ENCODE measurements at regions not wholly inside any gene's neighbourhood (a gene's known extent, or its start where the extent isn't known, plus 50 kb on each side); places are given as distances from the start of the nearest gene placed in this dataset.
"Not testable (repeated sequence)": the region's sequence is repeated elsewhere in the genome, so short reads cannot be mapped to it uniquely, and the experiment has no call there.

GRCh38 chr15:38128921-38129320 is 123.7 kb upstream of the SPRED1 start:
- TF ChIP-seq, protein P1, sequence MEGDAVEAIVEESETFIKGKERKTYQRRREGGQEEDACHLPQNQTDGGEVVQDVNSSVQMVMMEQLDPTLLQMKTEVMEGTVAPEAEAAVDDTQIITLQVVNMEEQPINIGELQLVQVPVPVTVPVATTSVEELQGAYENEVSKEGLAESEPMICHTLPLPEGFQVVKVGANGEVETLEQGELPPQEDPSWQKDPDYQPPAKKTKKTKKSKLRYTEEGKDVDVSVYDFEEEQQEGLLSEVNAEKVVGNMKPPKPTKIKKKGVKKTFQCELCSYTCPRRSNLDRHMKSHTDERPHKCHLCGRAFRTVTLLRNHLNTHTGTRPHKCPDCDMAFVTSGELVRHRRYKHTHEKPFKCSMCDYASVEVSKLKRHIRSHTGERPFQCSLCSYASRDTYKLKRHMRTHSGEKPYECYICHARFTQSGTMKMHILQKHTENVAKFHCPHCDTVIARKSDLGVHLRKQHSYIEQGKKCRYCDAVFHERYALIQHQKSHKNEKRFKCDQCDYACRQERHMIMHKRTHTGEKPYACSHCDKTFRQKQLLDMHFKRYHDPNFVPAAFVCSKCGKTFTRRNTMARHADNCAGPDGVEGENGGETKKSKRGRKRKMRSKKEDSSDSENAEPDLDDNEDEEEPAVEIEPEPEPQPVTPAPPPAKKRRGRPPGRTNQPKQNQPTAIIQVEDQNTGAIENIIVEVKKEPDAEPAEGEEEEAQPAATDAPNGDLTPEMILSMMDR (IDR thresholded peaks at IDR 0.05; ENCODE audit: control insufficient read depth, insufficient read depth, low read depth, low read length, missing control alignments), result no peak
- no peak overlapping the region for H3K4me3 ChIP-seq (ENCODE audit: control insufficient read depth, low read depth, low read length)
- DNase-seq (ENCODE audit: low read depth), result no peak

DNA sequence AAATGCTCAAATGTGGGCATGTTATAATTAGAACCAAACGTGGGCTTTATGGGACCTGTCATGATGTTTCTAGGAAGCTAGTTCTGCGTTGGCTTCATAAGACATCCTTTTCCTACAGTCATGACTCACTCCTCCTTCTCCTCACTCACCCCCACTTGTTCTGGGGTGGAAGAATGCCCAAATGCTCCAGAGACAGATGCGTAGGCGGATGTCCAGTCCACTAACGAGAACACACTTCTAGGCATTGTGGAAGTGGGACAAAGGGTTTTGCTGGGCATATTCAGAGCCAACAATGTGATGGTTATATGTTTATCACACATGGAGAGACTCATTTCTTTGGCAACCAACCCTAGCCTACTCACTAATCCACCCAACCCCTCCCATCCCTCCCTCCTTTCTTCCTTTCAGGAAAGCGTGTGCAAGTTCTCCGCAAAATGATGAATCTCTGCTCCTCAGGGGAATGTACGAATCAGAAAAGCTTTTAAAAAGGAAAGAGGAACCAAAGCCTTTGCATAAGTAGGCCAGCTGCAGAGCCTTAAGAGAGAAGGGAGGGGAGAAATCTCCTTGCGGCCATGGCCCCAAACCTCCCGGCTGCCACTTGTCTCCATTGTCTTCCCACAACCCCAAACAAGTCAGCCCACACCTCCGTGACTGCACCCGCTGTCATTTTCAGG is 123.0 kb upstream of the SPRED1 start:
- peak; percentile 99 for DNase-seq (ENCODE audit: low read depth)
- peak overlapping the region; percentile 29 for H3K4me3 ChIP-seq (ENCODE audit: control insufficient read depth, low read depth, low read length)

DNA sequence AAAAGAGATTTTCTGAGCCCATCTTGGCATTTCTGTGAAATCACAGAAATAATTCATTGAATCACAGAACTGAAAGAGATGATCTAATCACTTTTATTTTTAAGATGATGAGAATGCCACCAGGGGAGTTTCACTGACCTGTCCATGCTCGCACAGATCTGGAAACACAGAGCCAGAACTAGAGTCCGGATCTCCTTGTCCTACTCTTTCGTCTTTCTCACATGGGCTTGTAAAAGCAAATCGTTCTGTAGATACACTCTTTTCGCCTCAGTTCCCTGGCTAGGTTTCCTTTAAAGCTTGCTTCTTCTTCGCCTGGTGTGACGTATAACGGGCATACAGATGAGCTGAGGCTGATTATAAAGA is 122.5 kb upstream of the SPRED1 start:
- H3K4me3 ChIP-seq (ENCODE audit: control insufficient read depth, low read depth, low read length), result peak overlapping the region; percentile 29
- DNase-seq (ENCODE audit: low read depth), result no peak
- TF ChIP-seq, protein P1 (IDR thresholded peaks at IDR 0.05; ENCODE audit: control insufficient read depth, insufficient read depth, low read depth, low read length, missing control alignments), result no peak

More for the DNA sequence above, 123.0 kb upstream of the SPRED1 start:
- TF ChIP-seq, protein P1 (IDR thresholded peaks at IDR 0.05; ENCODE audit: control insufficient read depth, insufficient read depth, low read depth, low read length, missing control alignments), result no peak

DNA sequence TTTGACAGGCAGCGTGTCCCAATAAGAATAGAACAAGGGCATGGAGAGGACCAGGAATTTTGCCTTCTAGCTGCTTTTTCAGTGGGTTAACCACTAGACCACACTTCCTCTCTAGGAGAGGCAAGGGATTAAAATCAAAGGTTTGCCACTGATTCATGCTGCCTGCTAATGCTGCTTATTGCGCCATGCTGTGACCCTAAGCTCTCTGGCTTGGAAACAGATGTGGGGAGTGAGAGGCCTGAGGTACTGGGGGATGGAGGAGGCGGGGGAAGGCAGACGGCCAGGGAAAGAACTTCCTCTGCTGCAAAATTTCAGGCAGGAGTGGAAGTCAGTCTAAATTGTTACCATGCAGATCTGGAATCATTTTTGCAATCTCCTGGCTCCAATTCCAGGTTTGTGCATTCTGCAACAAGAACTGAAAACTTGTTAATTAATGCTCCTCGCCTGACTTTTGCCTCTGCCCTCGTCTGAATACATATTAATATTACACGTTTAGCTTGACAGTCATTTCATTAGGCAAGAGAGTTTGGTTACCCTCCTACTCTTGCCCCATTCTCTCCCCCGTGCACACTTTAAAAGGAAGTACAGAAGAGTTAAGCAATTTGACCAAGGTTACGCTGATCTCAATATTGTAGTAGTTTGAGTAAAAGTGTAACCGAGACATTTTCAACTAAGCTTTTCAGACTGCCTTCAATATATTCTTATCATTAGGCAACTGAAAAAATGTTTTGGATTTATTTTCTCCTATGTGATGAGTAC is 121.7 kb upstream of the SPRED1 start:
- H3K4me3 ChIP-seq (ENCODE audit: control insufficient read depth, low read depth, low read length), result no peak overlapping the region
- TF ChIP-seq, protein P1 (IDR thresholded peaks at IDR 0.05; ENCODE audit: control insufficient read depth, insufficient read depth, low read depth, low read length, missing control alignments), result no peak

GRCh38 chr15:38134252-38134651 is 118.4 kb upstream of the SPRED1 start:
- TF ChIP-seq, protein P1 (IDR thresholded peaks at IDR 0.05; ENCODE audit: control insufficient read depth, insufficient read depth, low read depth, low read length, missing control alignments), result no peak
- H3K4me3 ChIP-seq (ENCODE audit: control insufficient read depth, low read depth, low read length), result no peak overlapping the region
- no peak for DNase-seq (ENCODE audit: low read depth)

More for the DNA sequence above, 121.7 kb upstream of the SPRED1 start:
- DNase-seq (ENCODE audit: low read depth), result peak; percentile 98

DNA sequence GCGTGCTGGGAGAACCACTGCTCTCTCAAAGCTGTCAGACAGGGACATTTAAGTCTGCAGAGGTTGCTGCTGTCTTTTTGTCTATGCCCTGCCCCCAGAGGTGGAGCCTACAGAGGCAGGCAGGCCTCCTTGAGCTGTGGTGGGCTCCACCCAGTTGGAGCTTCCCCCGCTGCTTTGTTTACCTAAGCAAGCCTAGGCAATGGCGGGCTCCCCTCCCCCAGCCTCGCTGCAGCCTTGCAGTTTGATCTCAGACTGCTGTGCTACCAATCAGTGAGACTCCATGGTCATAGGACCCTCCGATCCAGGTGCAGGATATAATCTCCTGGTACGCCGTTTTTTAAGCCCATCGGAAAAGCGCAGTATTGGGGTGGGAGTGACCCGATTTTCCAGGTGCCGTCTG is 110.4 kb upstream of the SPRED1 start:
- not testable (repeated sequence) for DNase-seq (ENCODE audit: low read depth); H3K4me3 ChIP-seq (ENCODE audit: control insufficient read depth, low read depth, low read length)

GRCh38 chr15:38144921-38145320 is 107.7 kb upstream of the SPRED1 start:
- H3K4me3 ChIP-seq (ENCODE audit: control insufficient read depth, low read depth, low read length), result no peak overlapping the region
- no peak for DNase-seq (ENCODE audit: low read depth)
- TF ChIP-seq, protein P1 (IDR thresholded peaks at IDR 0.05; ENCODE audit: control insufficient read depth, insufficient read depth, low read depth, low read length, missing control alignments), result no peak

Data from AG09309 (cell line).